NCI-H345 treated with DMSO at 0.1 percent for 48 hours (cell line): ENCODE measurements at regions not wholly inside any gene's neighbourhood (a gene's known extent, or its start where the extent isn't known, plus 50 kb on each side); places are given as distances from the start of the nearest gene placed in this dataset.

Experiments
- DNase-seq: peaks from one replicate; lab custom pipeline; 2025; ENCODE audit not compliant: unreplicated experiment; lab: John Stamatoyannopoulos, UW

GRCh38 chr3:147843331-147843730 lies 434.2 kb downstream of the ZIC1 start:
- DNase-seq: no peak

GRCh38 chr3:147846293-147846692 lies 437.1 kb downstream of the ZIC1 start:
- DNase-seq: no peak

- DNase-seq: no peak
These were observed 437.8 kb downstream of the ZIC1 start for GRCh38 chr3:147846854-147847478.

- DNase-seq: no peak
These were observed 441.9 kb downstream of the ZIC1 start for GRCh38 chr3:147851062-147851461.

GRCh38 chr3:147854542-147854941 lies 445.4 kb downstream of the ZIC1 start:
- DNase-seq: no peak

- DNase-seq: no peak
These were observed 455.7 kb downstream of the ZIC1 start for GRCh38 chr3:147864754-147865354.

- no peak for DNase-seq
These were observed 457.4 kb downstream of the ZIC1 start for GRCh38 chr3:147866561-147866960.

GRCh38 chr3:147872568-147872967 lies 463.4 kb downstream of the ZIC1 start:
- no peak for DNase-seq

- no peak for DNase-seq
These were observed 466.3 kb downstream of the ZIC1 start for GRCh38 chr3:147875498-147875897.

GRCh38 chr3:147881933-147882332 lies 472.8 kb downstream of the ZIC1 start:
- no peak for DNase-seq

GRCh38 chr3:147886879-147887278 lies 477.7 kb downstream of the ZIC1 start:
- no peak for DNase-seq

- no peak for DNase-seq
These were observed 478.6 kb downstream of the ZIC1 start for GRCh38 chr3:147887797-147888196.

- DNase-seq: no peak
These were observed 480.9 kb downstream of the ZIC1 start for GRCh38 chr3:147890114-147890513.

GRCh38 chr3:147895509-147895908 lies 486.3 kb downstream of the ZIC1 start:
- DNase-seq: no peak

- no peak for DNase-seq
These were observed 491.7 kb downstream of the ZIC1 start for GRCh38 chr3:147900851-147901250.

GRCh38 chr3:147903026-147903425 lies 493.9 kb downstream of the ZIC1 start:
- no peak for DNase-seq

- DNase-seq: no peak
These were observed 495.3 kb downstream of the ZIC1 start for GRCh38 chr3:147904421-147904820.

- DNase-seq: no peak
These were observed 497.1 kb downstream of the ZIC1 start for GRCh38 chr3:147906285-147906684.

- no peak for DNase-seq
These were observed 505.4 kb downstream of the ZIC1 start for GRCh38 chr3:147914532-147914931.

- no peak for DNase-seq
These were observed 505.9 kb downstream of the ZIC1 start for GRCh38 chr3:147915057-147915456.

GRCh38 chr3:147919496-147919895 lies 510.3 kb downstream of the ZIC1 start:
- DNase-seq: no peak

- DNase-seq: no peak
These were observed 511.9 kb downstream of the ZIC1 start for GRCh38 chr3:147921051-147921450.

- DNase-seq: no peak
These were observed 515.6 kb downstream of the ZIC1 start for GRCh38 chr3:147924755-147925154.
